GM19463 (cell line): ENCODE measurements at regions not wholly inside any gene's neighbourhood (a gene's known extent, or its start where the extent isn't known, plus 50 kb on each side); places are given as distances from the start of the nearest gene placed in this dataset.

Experiments
- ATAC-seq: cut with Tn5 transposase; IDR thresholded peaks from one replicate; pipeline ENCODE4 v1.9.1; 2021; ENCODE audit warnings: mild to moderate bottlenecking, moderate library complexity; ENCODE audit not compliant: unreplicated experiment

GRCh38 chr22:22433770-22434169, 74.8 kb downstream of the ZNF280B start:
- no peak for ATAC-seq
